ENCODE measurements at regions not wholly inside any gene's neighbourhood (a gene's known extent, or its start where the extent isn't known, plus 50 kb on each side); places are given as distances from the start of the nearest gene placed in this dataset.

DNA sequence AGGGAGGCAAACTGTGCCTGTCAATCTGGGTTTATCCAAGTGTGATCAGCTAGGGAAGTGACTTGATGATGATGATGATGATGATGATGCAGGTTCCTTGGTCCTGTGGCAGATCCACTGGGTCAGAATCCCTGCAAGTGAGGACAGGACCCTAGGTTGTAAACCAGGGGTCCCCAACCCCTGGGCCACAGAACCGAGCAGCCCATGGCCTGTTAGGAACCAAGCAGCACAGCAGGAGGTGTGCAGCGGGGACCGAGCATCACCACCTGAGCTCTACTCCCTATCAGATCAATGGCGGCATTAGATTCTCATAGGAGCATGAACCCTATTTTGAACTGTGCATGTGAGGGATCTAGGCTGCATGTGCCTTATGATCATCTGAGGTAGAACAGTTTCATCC is 144.7 kb upstream of the PDE1C start:
- TF ChIP-seq, protein P1, sequence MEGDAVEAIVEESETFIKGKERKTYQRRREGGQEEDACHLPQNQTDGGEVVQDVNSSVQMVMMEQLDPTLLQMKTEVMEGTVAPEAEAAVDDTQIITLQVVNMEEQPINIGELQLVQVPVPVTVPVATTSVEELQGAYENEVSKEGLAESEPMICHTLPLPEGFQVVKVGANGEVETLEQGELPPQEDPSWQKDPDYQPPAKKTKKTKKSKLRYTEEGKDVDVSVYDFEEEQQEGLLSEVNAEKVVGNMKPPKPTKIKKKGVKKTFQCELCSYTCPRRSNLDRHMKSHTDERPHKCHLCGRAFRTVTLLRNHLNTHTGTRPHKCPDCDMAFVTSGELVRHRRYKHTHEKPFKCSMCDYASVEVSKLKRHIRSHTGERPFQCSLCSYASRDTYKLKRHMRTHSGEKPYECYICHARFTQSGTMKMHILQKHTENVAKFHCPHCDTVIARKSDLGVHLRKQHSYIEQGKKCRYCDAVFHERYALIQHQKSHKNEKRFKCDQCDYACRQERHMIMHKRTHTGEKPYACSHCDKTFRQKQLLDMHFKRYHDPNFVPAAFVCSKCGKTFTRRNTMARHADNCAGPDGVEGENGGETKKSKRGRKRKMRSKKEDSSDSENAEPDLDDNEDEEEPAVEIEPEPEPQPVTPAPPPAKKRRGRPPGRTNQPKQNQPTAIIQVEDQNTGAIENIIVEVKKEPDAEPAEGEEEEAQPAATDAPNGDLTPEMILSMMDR (IDR thresholded peaks at IDR 0.05): no peak
- TF ChIP-seq POLR2A (IDR thresholded peaks at IDR 0.05): no peak
